Neural cell (in vitro differentiated cells): ENCODE measurements at regions not wholly inside any gene's neighbourhood (a gene's known extent, or its start where the extent isn't known, plus 50 kb on each side); places are given as distances from the start of the nearest gene placed in this dataset.

Experiments used
- H2AFZ ChIP-seq: fragments of 200-600, 300-800 bp; sonication (generic), shearing (Covaris generic); 2 replicates; pipeline ENCODE4 v1.6.0; 2014; ENCODE audit warnings: low read depth, mild to moderate bottlenecking, antibody characterized with exemption, low read length, moderate library complexity
- H3F3A ChIP-seq: fragments of 200-600 bp; shearing (Covaris generic); 2 replicates; pipeline ENCODE4 v1.6.1; 2016; ENCODE audit warnings: mild to moderate bottlenecking, moderate library complexity, mixed read lengths, antibody characterized with exemption, low read length; ENCODE audit not compliant: insufficient read depth, poor library complexity, severe bottlenecking
- H3K27ac ChIP-seq: fragments of 200-600, 300-800 bp; sonication (generic), shearing (Covaris generic); 2 replicates; pipeline ENCODE4 v1.5.1; 2014; ENCODE audit warnings: mild to moderate bottlenecking, low read length, moderate library complexity
- H3K27me3 ChIP-seq: fragments of 300-800, 200-600 bp; sonication (generic), shearing (Covaris generic); 2 replicates; pipeline ENCODE4 v1.6.0; 2014; ENCODE audit warnings: mild to moderate bottlenecking, low read depth, low read length, moderate library complexity; ENCODE audit not compliant: insufficient read depth
- H3K36me3 ChIP-seq: fragments of 300-800, 200-600 bp; sonication (generic), shearing (Covaris generic); 2 replicates; pipeline ENCODE4 v1.5.1; 2014; ENCODE audit warnings: mild to moderate bottlenecking, antibody characterized with exemption, low read length, moderate library complexity; ENCODE audit not compliant: insufficient read depth
- H3K4me2 ChIP-seq: fragments of 300-800, 200-600 bp; sonication (generic), shearing (Covaris generic); 2 replicates; pipeline ENCODE4 v1.6.0; 2014; ENCODE audit warnings: mild to moderate bottlenecking, low read length
- H3K4me3 ChIP-seq: fragments of 300-800, 200-600 bp; sonication (generic), shearing (Covaris generic); 2 replicates; pipeline ENCODE4 v1.5.1; 2014; ENCODE audit warnings: mild to moderate bottlenecking, low read length, moderate library complexity
- H3K79me2 ChIP-seq: fragments of 200-600 bp; shearing (Covaris generic); replicated peaks from 2 replicates; pipeline ENCODE4 v1.6.0; 2014; ENCODE audit warnings: mild to moderate bottlenecking, low read length, moderate library complexity; ENCODE audit not compliant: insufficient read depth
- H3K9ac ChIP-seq: fragments of 300-800, 200-600 bp; sonication (generic), shearing (Covaris generic); 2 replicates; pipeline ENCODE4 v1.6.1; 2016; ENCODE audit warnings: mild to moderate bottlenecking, low read length, mixed read lengths
- H3K9me2 ChIP-seq: fragments of 200-600 bp; shearing (Covaris generic); 2 replicates; pipeline ENCODE4 v1.6.1; 2016; ENCODE audit warnings: mild to moderate bottlenecking, low read length, mixed read lengths; ENCODE audit not compliant: insufficient read depth
- H3K9me3 ChIP-seq: fragments of 200-600, 300-800 bp; sonication (generic), shearing (Covaris generic); 2 replicates; pipeline ENCODE4 v1.6.1; 2016; ENCODE audit warnings: mild to moderate bottlenecking, mixed run types, low read length, moderate library complexity, mixed read lengths
- H4K20me1 ChIP-seq: fragments of 200-600 bp; shearing (Covaris generic); 2 replicates; pipeline ENCODE4 v1.6.1; 2016; ENCODE audit warnings: mild to moderate bottlenecking, mixed run types; ENCODE audit not compliant: insufficient read depth
- CTCF ChIP-seq: fragments of 450-650 bp; IDR thresholded peaks from 2 replicates; pipeline ENCODE4 v1.5.1; 2014; ENCODE audit warnings: antibody characterized with exemption, mild to moderate bottlenecking, moderate library complexity; ENCODE audit not compliant: poor library complexity, severe bottlenecking
- EP300 ChIP-seq: fragments of 450-650 bp; conservative IDR thresholded peaks from 2 replicates; pipeline ENCODE4 v1.6.1; 2014; ENCODE audit warnings: antibody characterized with exemption, mild to moderate bottlenecking, moderate library complexity; ENCODE audit not compliant: poor library complexity, severe bottlenecking
- EZH2 ChIP-seq: fragments of 200-600, 300-800 bp; shearing (Covaris generic), sonication (generic); IDR thresholded peaks from 2 replicates; pipeline ENCODE4 v1.6.1; 2014; ENCODE audit warnings: antibody characterized with exemption, low read length, borderline replicate concordance, mild to moderate bottlenecking; ENCODE audit not compliant: insufficient read depth, poor library complexity, severe bottlenecking
- MXI1 ChIP-seq: fragments of 450-650 bp; conservative IDR thresholded peaks from 2 replicates; pipeline ENCODE4 v1.6.1; 2014; ENCODE audit warnings: antibody characterized with exemption, mild to moderate bottlenecking; ENCODE audit not compliant: poor library complexity, severe bottlenecking
- POLR2AphosphoS5 ChIP-seq: IDR thresholded peaks from 2 replicates; pipeline ENCODE4 v1.6.1; 2012
- RAD21 ChIP-seq: fragments of 450-650 bp; conservative IDR thresholded peaks from 2 replicates; pipeline ENCODE4 v1.6.1; 2014; ENCODE audit warnings: antibody characterized with exemption, mild to moderate bottlenecking, moderate library complexity
- SMC3 ChIP-seq: fragments of 450-650 bp; conservative IDR thresholded peaks from 2 replicates; pipeline ENCODE4 v1.6.1; 2014; ENCODE audit warnings: antibody characterized with exemption, mild to moderate bottlenecking, moderate library complexity; ENCODE audit not compliant: poor library complexity
- TAF1 ChIP-seq: IDR thresholded peaks from 2 replicates; pipeline ENCODE4 v1.6.1; 2012; ENCODE audit warnings: low read depth
- TF ChIP-seq, protein P1 (sequence below): IDR thresholded peaks from 2 replicates; pipeline ENCODE4 v1.6.1; 2012; ENCODE audit warnings: borderline replicate concordance

GRCh38 chr2:217017456-217018252 lies 157.8 kb upstream of the TNP1 start:
- no peaks in the 10 kb centered on the region for H3K27me3 ChIP-seq
- H4K20me1 ChIP-seq = no peaks in the 10 kb centered on the region
- no peaks in the 10 kb centered on the region for H3F3A ChIP-seq
- H3K4me3 ChIP-seq = no peak overlapping the region
- H3K79me2 ChIP-seq = no peaks in the 10 kb centered on the region
- no peaks in the 10 kb centered on the region for H3K9me3 ChIP-seq
- H3K27ac ChIP-seq = no peak overlapping the region
- no peak overlapping the region for H2AFZ ChIP-seq
- no peaks in the 10 kb centered on the region for H3K9me2 ChIP-seq
- H3K9ac ChIP-seq = no peak overlapping the region
- TF ChIP-seq MXI1 (no peak), SMC3 (no peak), RAD21 (no peak), POLR2AphosphoS5 (no peak), TAF1 (no peak), EP300 (no peak), EZH2 (no peak), CTCF (no peak)
- TF ChIP-seq, protein P1, sequence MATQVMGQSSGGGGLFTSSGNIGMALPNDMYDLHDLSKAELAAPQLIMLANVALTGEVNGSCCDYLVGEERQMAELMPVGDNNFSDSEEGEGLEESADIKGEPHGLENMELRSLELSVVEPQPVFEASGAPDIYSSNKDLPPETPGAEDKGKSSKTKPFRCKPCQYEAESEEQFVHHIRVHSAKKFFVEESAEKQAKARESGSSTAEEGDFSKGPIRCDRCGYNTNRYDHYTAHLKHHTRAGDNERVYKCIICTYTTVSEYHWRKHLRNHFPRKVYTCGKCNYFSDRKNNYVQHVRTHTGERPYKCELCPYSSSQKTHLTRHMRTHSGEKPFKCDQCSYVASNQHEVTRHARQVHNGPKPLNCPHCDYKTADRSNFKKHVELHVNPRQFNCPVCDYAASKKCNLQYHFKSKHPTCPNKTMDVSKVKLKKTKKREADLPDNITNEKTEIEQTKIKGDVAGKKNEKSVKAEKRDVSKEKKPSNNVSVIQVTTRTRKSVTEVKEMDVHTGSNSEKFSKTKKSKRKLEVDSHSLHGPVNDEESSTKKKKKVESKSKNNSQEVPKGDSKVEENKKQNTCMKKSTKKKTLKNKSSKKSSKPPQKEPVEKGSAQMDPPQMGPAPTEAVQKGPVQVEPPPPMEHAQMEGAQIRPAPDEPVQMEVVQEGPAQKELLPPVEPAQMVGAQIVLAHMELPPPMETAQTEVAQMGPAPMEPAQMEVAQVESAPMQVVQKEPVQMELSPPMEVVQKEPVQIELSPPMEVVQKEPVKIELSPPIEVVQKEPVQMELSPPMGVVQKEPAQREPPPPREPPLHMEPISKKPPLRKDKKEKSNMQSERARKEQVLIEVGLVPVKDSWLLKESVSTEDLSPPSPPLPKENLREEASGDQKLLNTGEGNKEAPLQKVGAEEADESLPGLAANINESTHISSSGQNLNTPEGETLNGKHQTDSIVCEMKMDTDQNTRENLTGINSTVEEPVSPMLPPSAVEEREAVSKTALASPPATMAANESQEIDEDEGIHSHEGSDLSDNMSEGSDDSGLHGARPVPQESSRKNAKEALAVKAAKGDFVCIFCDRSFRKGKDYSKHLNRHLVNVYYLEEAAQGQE = no peak
- no peaks in the 10 kb centered on the region for H3K36me3 ChIP-seq
- H3K4me2 ChIP-seq = no peak overlapping the region

DNA sequence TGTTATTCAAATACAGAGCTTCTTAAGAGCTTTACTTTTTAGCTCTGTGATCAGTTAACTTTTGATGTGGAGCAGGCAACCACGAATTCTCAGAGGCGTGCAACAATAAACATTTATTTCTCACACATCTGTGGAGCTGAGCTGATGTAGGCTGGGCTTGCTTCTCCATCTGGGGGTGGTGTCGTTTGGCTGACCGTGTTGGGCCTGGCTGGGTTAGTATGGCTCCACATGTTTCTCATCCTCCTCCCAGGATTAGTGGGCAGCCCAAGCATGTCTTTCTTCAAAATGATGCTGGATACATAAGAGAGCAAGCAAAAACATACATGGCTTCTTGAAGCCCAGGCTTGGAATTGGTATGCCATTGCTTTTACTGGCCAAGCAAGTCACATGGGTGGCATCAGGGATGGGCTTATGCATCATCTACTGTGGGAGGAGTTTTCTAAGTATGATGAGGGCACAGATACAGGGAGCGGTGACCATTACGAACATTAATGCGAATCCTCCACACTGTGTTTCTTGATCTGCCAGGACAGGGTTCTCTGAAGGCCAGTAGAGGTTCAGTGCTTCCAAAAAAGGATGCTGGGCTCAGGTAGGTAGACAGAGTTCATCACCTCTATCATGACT lies 157.0 kb upstream of the TNP1 start:
- Histone ChIP-seq H3K4me3 (no peak overlapping the region), H2AFZ (no peak overlapping the region), H3K9ac (no peak overlapping the region), H3K79me2 (no peaks in the 10 kb centered on the region), H3K27ac (no peak overlapping the region), H3K9me3 (no peaks in the 10 kb centered on the region), H3K36me3 (no peaks in the 10 kb centered on the region), H3F3A (no peaks in the 10 kb centered on the region), H3K27me3 (no peaks in the 10 kb centered on the region), H3K4me2 (no peak overlapping the region), H3K9me2 (no peaks in the 10 kb centered on the region), H4K20me1 (no peaks in the 10 kb centered on the region)
- TF ChIP-seq EZH2 (no peak), POLR2AphosphoS5 (no peak), SMC3 (no peak)
